ENCODE measurements at regions not wholly inside any gene's neighbourhood (a gene's known extent, or its start where the extent isn't known, plus 50 kb on each side); places are given as distances from the start of the nearest gene placed in this dataset.

- intact Hi-C loops (cut with micrococcal nuclease), result no loop called here
- no peak overlapping the region for H3K4me3 ChIP-seq
- DNase-seq, result no peak
- H3K9me3 ChIP-seq (replicated peaks), result no peaks in the 10 kb centered on the region
- TF ChIP-seq CTCF (IDR thresholded peaks at IDR 0.05; ENCODE audit: borderline replicate concordance), result no peak
- no peaks in the 10 kb centered on the region for H3K36me3 ChIP-seq
- no peaks in the 10 kb centered on the region for H3K27me3 ChIP-seq (ENCODE audit: low read depth)
- no peak overlapping the region for H3K27ac ChIP-seq (replicated peaks)
- no peaks in the 10 kb centered on the region for H3K4me1 ChIP-seq
These were observed 425.6 kb downstream of the SUCLG1 start for GRCh38 chr2:84033347-84033974.

- no peak for TF ChIP-seq CTCF (IDR thresholded peaks at IDR 0.05; ENCODE audit: borderline replicate concordance)
- H3K27me3 ChIP-seq (ENCODE audit: low read depth), result no peaks in the 10 kb centered on the region
- no peaks in the 10 kb centered on the region for H3K4me1 ChIP-seq
- no peaks in the 10 kb centered on the region for H3K9me3 ChIP-seq (replicated peaks)
- H3K4me3 ChIP-seq, result no peak overlapping the region
- intact Hi-C loops (cut with micrococcal nuclease), result no loop called here
- H3K36me3 ChIP-seq, result no peaks in the 10 kb centered on the region
- no peak overlapping the region for H3K27ac ChIP-seq (replicated peaks)
- DNase-seq, result no peak
These were observed 427.6 kb downstream of the SUCLG1 start for GRCh38 chr2:84031312-84032050.

- Histone ChIP-seq H3K36me3 (no peaks in the 10 kb centered on the region), H3K9me3 (replicated peaks) (no peaks in the 10 kb centered on the region), H3K27ac (replicated peaks) (no peak overlapping the region), H3K4me1 (no peaks in the 10 kb centered on the region), H3K4me3 (no peak overlapping the region), H3K27me3 (ENCODE audit: low read depth) (no peaks in the 10 kb centered on the region)
- no peak for DNase-seq
- intact Hi-C loops (cut with micrococcal nuclease), result loop anchor here (10.0 kb wide), 1 partner anchor 275 kb away; no protein-coding TSS in a partner anchor
- TF ChIP-seq CTCF (IDR thresholded peaks at IDR 0.05; ENCODE audit: borderline replicate concordance), result no peak
These were observed 429.0 kb downstream of the SUCLG1 start for GRCh38 chr2:84029903-84030575.

GRCh38 chr2:84026818-84027217, 432.3 kb downstream of the SUCLG1 start:
- DNase-seq, result no peak
- no peak overlapping the region for H3K4me3 ChIP-seq
- intact Hi-C loops (cut with micrococcal nuclease), result loop anchor here (10.0 kb wide), 1 partner anchor 278 kb away; no protein-coding TSS in a partner anchor

More at GRCh38 chr2:84026818-84027217, 432.3 kb downstream of the SUCLG1 start:
- TF ChIP-seq CTCF (IDR thresholded peaks at IDR 0.05; ENCODE audit: borderline replicate concordance), result no peak
- peaks cover 9% of the 10 kb centered on the region for H3K27me3 ChIP-seq (ENCODE audit: low read depth)
- no peaks in the 10 kb centered on the region for H3K4me1 ChIP-seq
- H3K27ac ChIP-seq (replicated peaks), result no peak overlapping the region
- no peaks in the 10 kb centered on the region for H3K36me3 ChIP-seq
- H3K9me3 ChIP-seq (replicated peaks), result no peaks in the 10 kb centered on the region

Measured in left ventricle myocardium inferior (tissue), 1 donor.